Effector CD8-positive, alpha-beta T cell (primary cell): ENCODE measurements at regions not wholly inside any gene's neighbourhood (a gene's known extent, or its start where the extent isn't known, plus 50 kb on each side); places are given as distances from the start of the nearest gene placed in this dataset.
"Not testable (repeated sequence)": the region's sequence is repeated elsewhere in the genome, so short reads cannot be mapped to it uniquely, and the experiment has no call there.

Experiments
- DNase-seq: peaks from one replicate; lab custom pipeline; 2025; lab: John Stamatoyannopoulos, UW

- no peak for DNase-seq
Measured at GRCh38 chr6:79808921-79809320, 138.4 kb downstream of the ELOVL4 start.

GRCh38 chr6:79806661-79807060 is 140.7 kb downstream of the ELOVL4 start:
- DNase-seq = not testable (repeated sequence)

DNA sequence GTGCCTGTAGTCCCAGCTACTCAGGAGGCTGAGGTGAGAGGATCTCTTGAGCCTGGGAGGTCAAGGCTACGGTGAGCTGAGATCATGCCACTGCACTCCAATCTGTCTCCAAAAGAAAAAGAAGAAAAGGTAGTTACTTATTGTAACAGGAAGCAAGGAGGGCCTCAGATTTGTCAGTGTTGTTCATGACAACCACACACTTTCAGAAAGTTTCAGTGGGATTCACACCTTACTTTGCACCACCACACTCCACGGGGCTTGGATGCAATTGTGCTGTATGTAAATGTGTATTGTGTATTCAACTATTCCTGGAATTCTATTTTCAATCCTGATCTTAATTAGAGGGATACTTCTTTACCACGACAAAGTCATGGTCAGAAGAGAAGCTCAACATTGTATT is 142.6 kb downstream of the ELOVL4 start:
- DNase-seq = no peak

DNA sequence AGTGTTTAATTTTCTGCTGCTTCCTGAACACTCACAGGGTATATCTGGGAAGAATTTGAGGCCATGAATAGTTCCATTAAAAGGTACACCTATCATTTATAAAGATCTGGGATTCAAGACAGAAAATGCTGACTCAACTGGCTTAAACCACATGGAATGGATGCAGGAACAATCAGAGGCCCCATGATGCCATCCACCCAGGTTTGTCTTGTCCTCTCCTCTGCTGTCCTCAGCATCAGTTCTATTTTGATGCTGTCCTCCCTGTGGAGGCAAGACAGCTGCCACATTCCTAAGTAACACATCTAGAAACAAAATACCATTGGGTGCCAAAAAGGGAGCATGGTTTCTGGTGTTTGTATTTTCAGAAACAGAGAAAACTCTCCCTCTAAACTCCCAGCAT is 143.4 kb downstream of the ELOVL4 start:
- DNase-seq = no peak

- no peak for DNase-seq
Measured at GRCh38 chr6:79802657-79803300, 144.6 kb downstream of the ELOVL4 start.

DNA sequence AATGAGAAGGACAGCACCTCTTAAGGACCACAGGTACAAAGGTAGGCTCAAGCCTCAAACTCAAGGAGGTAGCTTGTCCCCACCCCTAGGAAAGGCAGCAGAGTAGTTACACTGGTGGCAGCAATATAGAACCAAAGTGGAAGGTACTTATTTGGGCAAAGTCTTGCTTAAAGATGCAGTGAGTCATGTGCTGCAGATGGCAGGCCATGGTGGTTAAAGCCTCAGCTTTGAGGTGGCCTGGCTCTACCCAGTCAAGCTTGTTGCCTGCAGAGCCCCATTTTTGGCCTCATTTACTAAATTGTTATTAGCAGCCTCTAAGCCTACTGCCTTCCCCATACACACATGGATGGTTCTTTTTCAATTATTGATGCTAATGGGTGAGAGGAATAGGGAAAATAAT is 146.0 kb downstream of the ELOVL4 start:
- no peak for DNase-seq

DNA sequence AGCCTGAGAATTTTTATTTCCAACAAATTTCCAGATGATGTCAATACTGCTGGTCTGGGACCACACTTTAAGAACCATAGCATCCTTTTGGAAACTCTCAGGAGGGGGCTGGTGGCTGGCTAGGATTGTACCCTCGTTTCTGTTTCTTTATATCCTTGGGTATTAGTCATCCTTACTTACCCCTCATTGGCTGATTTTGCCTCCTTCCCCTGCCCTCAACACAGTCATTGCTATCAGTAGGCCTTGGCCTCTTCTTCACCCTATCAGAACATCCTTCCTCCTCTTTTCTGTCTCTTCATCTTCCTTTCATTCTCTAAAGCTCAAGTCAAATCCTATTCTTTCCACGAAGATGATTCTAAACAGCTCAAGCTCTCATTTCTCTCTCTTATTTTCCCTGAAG is 148.5 kb downstream of the ELOVL4 start:
- no peak for DNase-seq

- no peak for DNase-seq
Measured at GRCh38 chr6:79797912-79798311, 149.4 kb downstream of the ELOVL4 start.

DNA sequence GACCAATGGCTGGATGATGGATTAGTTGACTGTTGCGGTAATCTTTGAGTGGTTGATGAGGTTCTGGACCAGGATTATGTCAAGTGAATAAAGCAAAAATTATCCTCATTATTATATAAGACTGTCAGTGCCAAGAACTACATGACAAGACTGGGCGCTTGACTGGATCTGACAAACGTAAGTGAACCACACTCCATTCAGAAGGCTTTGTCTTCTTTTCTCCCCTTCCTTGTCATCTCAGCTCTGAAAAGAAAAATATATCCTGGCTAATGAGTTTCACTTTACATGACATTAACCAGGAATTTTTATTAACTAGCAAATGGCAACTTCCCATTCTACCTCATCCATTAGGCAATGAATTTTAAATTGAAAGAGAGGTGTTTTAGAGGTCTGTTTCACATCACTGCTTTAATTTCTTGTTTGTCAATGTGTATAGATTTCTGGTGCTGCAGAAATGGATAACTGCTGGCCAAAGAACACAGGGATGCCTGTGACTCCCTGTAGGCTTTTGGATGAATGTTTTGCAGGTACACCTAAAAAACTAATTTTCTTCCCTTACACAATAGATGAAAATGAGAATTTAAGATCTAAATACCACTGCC is 150.1 kb downstream of the ELOVL4 start:
- no peak for DNase-seq

- DNase-seq = no peak
Measured at GRCh38 chr6:79796197-79796596, 151.2 kb downstream of the ELOVL4 start.

DNA sequence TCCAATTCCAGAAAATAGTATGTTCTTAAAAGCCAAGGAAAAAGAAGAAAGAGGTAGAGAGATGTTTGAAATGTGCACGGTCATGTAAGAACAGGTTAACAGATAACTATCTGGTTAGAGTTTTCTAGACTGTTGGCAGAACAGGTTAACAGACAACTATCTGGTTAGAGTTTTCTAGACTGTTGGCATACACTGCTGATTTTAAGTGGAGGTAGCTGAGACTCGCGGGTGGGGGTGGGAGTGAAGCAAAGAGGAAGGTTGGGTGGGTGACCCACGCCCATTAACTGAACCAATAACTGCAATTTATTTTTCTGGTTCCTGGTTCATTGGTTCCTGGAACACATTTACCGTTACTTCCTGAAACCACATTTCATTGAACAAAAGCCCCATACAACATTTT is 157.5 kb downstream of the ELOVL4 start:
- no peak for DNase-seq

GRCh38 chr6:79788756-79789155 is 157.6 kb downstream of the SH3BGRL2 start:
- no peak for DNase-seq

- DNase-seq = no peak
Measured at GRCh38 chr6:79787626-79788025, 156.5 kb downstream of the SH3BGRL2 start.

DNA sequence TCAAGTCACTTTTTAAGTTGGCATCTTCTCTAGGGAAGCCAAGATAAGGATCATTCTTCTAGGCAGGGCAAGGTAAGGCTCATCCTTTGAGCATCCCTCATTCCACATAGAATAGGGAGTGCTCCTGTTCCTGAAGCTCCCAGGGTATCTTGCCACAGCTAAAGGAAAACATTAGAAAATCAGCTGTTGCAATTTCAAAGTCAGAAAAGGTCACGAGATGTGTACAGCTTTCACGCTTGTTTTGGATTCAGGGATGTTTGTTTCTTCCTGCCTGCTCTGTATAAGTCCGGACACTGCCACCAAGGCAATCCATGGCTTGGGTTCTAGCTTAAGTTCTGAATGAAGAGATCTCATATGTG is 153.2 kb downstream of the SH3BGRL2 start:
- no peak for DNase-seq

DNA sequence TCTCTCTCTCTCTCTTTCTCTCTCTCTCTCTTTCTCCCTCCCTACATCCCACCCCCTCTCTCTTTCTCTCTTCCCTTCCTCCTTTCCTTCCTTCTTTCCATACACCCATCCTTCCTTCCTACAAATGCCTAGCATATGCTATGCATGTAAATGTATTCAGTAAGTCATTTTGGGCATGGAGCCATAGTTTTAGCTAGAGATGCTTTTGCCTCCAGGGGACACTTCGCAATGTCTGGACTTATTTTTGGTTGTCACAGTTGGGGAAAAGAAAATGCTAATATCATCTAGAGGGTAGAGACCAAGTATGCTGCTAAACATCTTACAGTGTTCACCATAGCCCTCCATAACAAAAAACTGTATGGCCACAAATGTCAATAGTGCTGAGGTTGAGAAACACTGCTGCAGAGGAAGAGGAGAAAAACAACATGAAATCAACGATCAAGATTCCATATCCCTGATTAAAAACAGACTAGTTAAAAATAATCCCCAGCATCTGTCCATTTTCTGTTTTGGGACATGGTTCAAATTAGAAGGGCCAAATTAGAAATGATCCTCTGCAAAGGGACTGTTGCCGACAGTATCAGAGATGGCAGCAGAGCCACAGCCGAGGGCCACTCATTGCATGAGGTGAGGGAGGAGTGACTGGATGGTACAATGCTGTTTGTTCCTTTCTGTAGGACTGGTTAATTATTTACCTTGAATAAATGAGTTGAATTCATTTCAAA is 152.7 kb downstream of the SH3BGRL2 start:
- no peak for DNase-seq

GRCh38 chr6:79782792-79783580 is 151.9 kb downstream of the SH3BGRL2 start:
- no peak for DNase-seq

- no peak for DNase-seq
Measured at GRCh38 chr6:79781916-79782315, 150.8 kb downstream of the SH3BGRL2 start.

- no peak for DNase-seq
Measured at GRCh38 chr6:79780881-79781280, 149.8 kb downstream of the SH3BGRL2 start.

- no peak for DNase-seq
Measured at GRCh38 chr6:79778816-79779215, 147.7 kb downstream of the SH3BGRL2 start.

GRCh38 chr6:79777713-79778579 is 146.8 kb downstream of the SH3BGRL2 start:
- DNase-seq = peak; percentile 78

- DNase-seq = no peak
Measured at GRCh38 chr6:79776076-79776475, 144.9 kb downstream of the SH3BGRL2 start.

DNA sequence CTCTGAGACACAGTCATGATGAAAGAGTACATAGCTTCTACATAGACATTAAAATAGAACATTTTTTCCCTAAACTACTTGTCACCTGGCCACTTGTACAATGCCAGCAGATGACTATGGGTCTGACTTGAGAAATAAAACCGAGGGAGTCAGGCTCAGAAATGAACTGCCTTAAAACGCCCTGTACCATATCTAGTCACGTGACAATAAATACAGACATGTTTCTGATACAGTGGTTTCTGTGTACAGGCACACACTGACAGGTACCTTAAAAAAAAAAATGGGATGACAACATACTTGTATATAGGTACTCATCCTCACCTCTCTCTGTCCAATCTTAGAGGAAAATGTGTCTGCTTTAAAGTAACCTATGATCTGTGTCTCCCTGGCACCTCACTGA is 144.1 kb downstream of the SH3BGRL2 start:
- DNase-seq = no peak
